ENCODE measurements at regions not wholly inside any gene's neighbourhood (a gene's known extent, or its start where the extent isn't known, plus 50 kb on each side); places are given as distances from the start of the nearest gene placed in this dataset.

DNA sequence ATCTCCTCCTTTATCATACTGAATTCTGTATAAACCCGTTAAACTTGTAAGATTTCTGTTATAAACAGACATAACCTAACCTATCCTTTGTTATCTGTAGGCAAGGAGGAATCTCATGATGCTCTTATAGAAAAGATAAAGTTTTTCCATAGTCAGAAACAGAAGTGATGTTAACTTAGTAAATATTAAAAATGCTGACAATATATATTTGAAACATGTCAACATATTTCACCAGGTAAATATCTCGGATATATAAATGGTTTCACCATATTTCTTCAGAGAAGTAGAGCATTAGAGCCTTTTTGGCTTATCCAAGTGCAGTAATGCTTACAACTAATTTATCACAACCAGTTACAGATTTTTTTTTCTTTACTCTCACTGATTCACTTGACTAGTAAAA is 625.9 kb downstream of the PDHA2 start (continued):
- TF ChIP-seq FOXA2 (IDR thresholded peaks at IDR 0.05) = no peak
- TF ChIP-seq YY1 (IDR thresholded peaks at IDR 0.05) = no peak
- no peak for TF ChIP-seq JUND (IDR thresholded peaks at IDR 0.05)
- TF ChIP-seq RXRA (IDR thresholded peaks at IDR 0.05) = no peak
- TF ChIP-seq GABPA (IDR thresholded peaks at IDR 0.05 in 1 of 2, conservative IDR thresholded peaks at IDR 0.05 in 1 of 2) = no peak
- TF ChIP-seq MAX (IDR thresholded peaks at IDR 0.05) = no peak
- no peak for TF ChIP-seq ZBTB33 (IDR thresholded peaks at IDR 0.05)

- H3K36me3 ChIP-seq (ENCODE audit: control insufficient read depth in 4 of 4, insufficient read depth in 3 of 4, low read depth in 1 of 4, low read length in 3 of 4) = no peaks in the 10 kb centered on the region
- no peak for TF ChIP-seq RAD21 (IDR thresholded peaks at IDR 0.05)
- no peak for TF ChIP-seq CTCF (IDR thresholded peaks at IDR 0.05; ENCODE audit: low read depth, low read length, missing input control)
- TF ChIP-seq FOXA2 (IDR thresholded peaks at IDR 0.05) = no peak
- TF ChIP-seq MAX (IDR thresholded peaks at IDR 0.05) = no peak
- no peak for TF ChIP-seq JUND (IDR thresholded peaks at IDR 0.05)
- TF ChIP-seq EGR1 (IDR thresholded peaks at IDR 0.05; ENCODE audit: low read depth in 2 of 2) = no peak
- TF ChIP-seq HNF4A (conservative IDR thresholded peaks at IDR 0.05) = no peak
- no peak for TF ChIP-seq SP1 (IDR thresholded peaks at IDR 0.05)
- TF ChIP-seq NR2F2 (IDR thresholded peaks at IDR 0.05) = no peak
- no peak for TF ChIP-seq ATF3 (IDR thresholded peaks at IDR 0.05)
- no peaks in the 10 kb centered on the region for H3K27me3 ChIP-seq (ENCODE audit: control insufficient read depth in 4 of 4, insufficient read depth in 4 of 4, low read length in 3 of 4)
- no peaks in the 10 kb centered on the region for H3K9me3 ChIP-seq (ENCODE audit: control insufficient read depth in 4 of 4, low read length in 3 of 4)
- DNase-seq (ENCODE audit: low spot score) = no peak
- H3K4me1 ChIP-seq (ENCODE audit: control insufficient read depth in 4 of 4, insufficient read depth in 4 of 4, low read length in 3 of 4) = no peaks in the 10 kb centered on the region
- no peak overlapping the region for H3K4me3 ChIP-seq (ENCODE audit: low read depth in 1 of 3, low read length in 3 of 3)
- no peak overlapping the region for H3K27ac ChIP-seq (ENCODE audit: low read depth in 1 of 2, low read length in 2 of 2)
- H3K9ac ChIP-seq (ENCODE audit: low read depth in 1 of 2, low read length in 2 of 2) = no peak overlapping the region
Observed at GRCh38 chr4:96471956-96472867, 632.3 kb downstream of the PDHA2 start.

- no peak for DNase-seq (ENCODE audit: low spot score)
- TF ChIP-seq SP1 (IDR thresholded peaks at IDR 0.05) = no peak
- H3K9ac ChIP-seq (ENCODE audit: low read depth in 1 of 2, low read length in 2 of 2) = no peak overlapping the region
- no peak overlapping the region for H3K27ac ChIP-seq (ENCODE audit: low read depth in 1 of 2, low read length in 2 of 2)
- H3K4me3 ChIP-seq (ENCODE audit: low read depth in 1 of 3, low read length in 3 of 3) = no peak overlapping the region
- no peaks in the 10 kb centered on the region for H3K9me3 ChIP-seq (ENCODE audit: control insufficient read depth in 4 of 4, low read length in 3 of 4)
- H3K27me3 ChIP-seq (ENCODE audit: control insufficient read depth in 4 of 4, insufficient read depth in 4 of 4, low read length in 3 of 4) = no peaks in the 10 kb centered on the region
- H3K4me1 ChIP-seq (ENCODE audit: control insufficient read depth in 4 of 4, insufficient read depth in 4 of 4, low read length in 3 of 4) = no peaks in the 10 kb centered on the region
- H3K36me3 ChIP-seq (ENCODE audit: control insufficient read depth in 4 of 4, insufficient read depth in 3 of 4, low read depth in 1 of 4, low read length in 3 of 4) = peaks cover 0 to 2% (median 0%) of the 10 kb centered on the region in 4 donors
- WGBS = 44% methylated on average over 1 of the region's 1 CpG
Observed at GRCh38 chr4:96473246-96473645, 633.4 kb downstream of the PDHA2 start.

All from liver (tissue), 8 donors.